HG03521 (cell line): ENCODE measurements at regions not wholly inside any gene's neighbourhood (a gene's known extent, or its start where the extent isn't known, plus 50 kb on each side); places are given as distances from the start of the nearest gene placed in this dataset.

Experiments used
- ATAC-seq: cut with Tn5 transposase; IDR thresholded peaks from one replicate; pipeline ENCODE4 v1.9.1; 2021; ENCODE audit warnings: mild to moderate bottlenecking, moderate library complexity; ENCODE audit not compliant: unreplicated experiment

DNA sequence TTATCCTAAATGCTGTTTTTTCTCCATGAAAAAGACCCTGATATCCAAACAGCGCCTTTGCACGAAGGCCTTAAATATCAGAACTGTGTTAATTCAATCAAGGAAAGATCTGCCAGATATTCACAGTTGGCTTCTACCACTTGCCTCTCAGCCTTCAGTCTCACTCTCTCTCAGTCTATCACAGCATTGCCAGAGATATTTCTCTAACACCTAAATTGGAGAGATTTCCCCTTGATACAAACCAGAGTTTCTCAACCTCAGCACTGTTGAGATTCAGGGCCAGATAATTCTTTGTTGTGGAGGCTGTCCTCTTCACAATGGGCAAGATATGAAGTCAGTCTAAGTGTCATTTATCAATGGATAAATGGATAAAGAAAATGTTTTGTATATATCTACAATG, 454.1 kb upstream of the MAF start:
- no peak for ATAC-seq

DNA sequence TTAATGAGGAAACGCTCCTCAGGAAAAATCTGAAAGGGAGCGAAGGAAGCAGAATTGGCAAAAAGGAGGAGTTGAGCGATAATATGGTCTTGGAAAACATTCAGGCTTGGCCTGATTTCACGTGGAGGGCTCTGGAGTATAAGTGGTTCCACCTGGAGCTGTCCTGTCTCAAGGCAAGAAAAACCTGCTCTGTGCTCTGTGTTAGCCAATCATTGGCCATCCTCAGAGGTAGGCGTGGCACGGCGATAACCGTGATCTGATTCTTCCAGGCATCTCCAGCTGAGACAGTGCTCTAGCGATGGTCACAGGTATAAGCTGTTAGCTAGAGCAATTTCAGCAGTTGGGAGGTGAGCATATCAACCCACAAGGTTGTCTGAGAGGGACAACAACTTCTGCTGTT, 450.5 kb upstream of the MAF start:
- no peak for ATAC-seq

DNA sequence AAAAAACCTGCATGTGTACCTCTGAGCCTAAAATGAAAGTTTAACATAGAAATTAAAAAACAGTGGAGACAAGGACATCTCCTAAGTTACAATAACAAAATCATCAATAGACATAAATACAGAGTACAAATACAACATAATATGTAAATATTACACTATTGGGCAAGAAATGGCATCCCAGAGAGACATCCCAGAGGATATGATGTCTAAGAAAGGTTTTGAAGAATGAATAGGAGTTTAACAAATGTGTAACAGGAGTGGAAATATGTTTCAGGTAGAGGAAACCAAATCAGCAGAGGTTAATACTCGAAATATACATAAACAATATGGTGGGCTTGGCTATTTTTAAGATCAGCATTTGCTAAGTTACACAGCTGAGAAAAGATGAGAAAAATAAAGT, 447.7 kb upstream of the MAF start:
- ATAC-seq = no peak

- ATAC-seq = no peak
These were observed 447.3 kb upstream of the MAF start for GRCh38 chr16:80047842-80048241.

- no peak for ATAC-seq
These were observed 446.3 kb upstream of the MAF start for GRCh38 chr16:80046848-80047247.

DNA sequence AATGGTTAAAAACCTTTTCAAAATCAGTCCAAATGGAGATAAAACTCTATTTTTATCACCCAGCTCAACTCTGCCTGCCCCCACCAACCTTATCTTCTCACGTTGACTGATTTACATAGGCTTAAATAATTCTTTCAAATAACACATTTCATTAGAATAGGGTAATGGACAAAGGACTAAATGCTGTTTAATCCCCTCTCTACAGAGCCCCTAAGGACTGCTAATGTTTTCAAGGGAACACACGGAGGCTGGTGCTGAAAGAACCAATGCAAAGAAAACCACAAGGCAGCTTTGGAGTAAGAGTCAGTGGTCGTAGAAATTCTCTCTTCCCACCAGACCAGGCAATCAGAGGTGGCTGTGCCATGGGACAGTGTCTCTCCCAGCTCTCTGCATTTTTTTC, 445.7 kb upstream of the MAF start:
- no peak for ATAC-seq

- no peak for ATAC-seq
These were observed 445.3 kb upstream of the MAF start for GRCh38 chr16:80045861-80046260.

GRCh38 chr16:80041410-80041809, 440.9 kb upstream of the MAF start:
- no peak for ATAC-seq

- no peak for ATAC-seq
These were observed 440.3 kb upstream of the MAF start for GRCh38 chr16:80040814-80041213.

DNA sequence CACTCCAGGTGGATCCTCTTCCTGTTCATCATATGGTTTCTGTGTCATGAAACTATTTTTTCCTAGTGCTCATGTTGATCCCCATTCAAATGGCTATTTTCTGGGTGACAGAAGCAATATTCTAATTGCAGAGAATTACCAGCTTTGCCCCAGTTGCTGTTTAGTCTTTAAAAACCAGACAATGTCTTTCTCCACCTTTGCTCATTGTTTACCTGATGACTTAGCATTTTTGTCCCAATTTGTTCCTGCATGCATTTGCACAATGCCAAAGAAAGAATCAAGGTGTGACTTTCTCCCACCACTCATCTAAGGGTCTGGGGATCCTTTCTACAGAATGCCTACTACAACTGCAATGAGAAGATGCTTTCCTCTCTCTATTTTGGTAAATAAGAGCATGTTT, 439.9 kb upstream of the MAF start:
- ATAC-seq = no peak

DNA sequence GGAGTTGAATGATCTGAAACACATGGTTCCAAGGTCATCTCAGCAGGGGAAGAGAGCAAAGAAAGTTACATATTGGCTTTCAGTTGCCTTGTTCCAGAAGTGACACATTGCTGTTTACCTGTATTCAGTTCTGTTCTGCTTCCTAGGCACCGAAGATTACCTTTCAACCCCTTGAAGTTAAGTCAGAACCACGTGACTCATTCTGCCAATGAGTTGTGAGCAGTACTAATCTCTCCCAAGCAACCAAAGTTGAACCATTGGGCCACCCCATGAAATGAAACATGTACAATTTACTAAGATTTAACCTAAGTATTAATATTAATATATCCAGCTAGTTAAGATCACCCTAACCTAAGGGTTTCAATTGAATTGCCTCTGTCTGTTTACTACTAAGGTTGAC, 439.2 kb upstream of the MAF start:
- no peak for ATAC-seq

DNA sequence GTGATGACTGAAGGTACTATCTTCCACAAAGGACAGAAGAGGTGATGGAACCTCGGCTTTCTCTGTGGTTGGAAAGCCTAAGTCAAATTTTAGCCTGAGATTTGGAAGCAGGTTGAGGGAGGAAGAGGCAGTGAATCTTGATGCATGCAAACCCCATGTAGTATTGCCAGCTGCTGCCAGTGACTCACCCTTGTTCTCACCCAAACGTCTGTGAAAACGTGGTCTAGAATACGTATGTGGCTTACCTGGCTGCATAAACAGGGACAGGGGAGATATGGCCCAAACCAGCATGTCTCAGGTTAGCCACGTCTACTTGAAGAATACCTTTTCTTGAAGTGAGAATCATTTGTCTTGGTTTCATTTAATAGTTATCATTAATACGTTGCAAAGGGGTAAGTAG, 438.0 kb upstream of the MAF start:
- no peak for ATAC-seq

DNA sequence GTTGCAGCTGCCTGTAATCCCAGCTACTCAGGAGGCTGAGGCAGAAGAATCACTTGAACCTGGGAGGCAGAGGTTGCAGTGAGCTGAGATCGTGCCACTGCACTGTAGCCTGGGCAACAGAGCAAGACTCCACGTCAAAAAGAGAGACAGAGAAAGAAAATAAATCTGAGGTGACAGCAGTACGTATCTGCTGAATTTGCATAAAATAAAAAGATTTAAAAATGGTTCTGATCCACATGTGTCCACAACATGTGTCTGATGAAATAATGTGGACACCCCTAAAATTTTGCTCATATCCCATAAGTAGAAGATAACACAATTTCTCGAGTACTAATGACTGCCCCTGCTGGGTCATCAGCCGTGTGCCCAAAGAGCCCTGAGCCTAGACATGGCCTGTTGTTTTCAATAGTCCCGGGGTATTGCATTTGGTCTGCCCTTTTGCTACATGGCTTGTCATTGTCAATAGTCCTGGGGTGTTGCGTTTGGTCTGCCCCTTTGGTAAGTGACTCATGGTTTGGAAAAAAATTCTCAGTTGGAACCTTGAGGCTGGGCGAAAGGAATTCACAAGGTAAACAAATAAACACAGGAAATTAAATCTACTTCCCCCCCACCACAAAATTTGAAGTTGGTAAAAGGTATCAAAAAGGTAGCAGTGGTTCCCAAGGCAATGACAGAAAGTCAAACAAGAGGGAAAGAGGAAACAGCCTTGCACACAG, 434.6 kb upstream of the MAF start:
- ATAC-seq = no peak

DNA sequence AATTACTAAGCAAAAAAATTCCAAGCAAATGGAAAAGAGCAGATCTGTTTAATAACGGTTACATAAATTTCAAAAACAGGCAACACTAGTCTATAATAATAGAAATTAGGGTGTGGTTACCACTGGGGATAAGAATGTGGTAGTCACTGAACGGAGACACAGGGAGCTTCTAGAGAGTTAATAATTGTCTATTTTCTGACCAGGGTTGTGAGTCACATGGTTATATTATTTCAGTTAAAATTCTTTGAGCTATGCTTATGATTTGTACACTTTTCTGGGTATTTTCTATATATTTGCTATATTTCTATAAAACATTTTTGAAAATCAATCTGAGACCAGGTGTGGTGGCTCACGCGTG, 433.9 kb upstream of the MAF start:
- ATAC-seq = no peak

GRCh38 chr16:80033783-80034468, 433.4 kb upstream of the MAF start:
- no peak for ATAC-seq

GRCh38 chr16:80029761-80030481, 429.4 kb upstream of the MAF start:
- ATAC-seq = no peak

- no peak for ATAC-seq
These were observed 428.8 kb upstream of the MAF start for GRCh38 chr16:80029381-80029630.

DNA sequence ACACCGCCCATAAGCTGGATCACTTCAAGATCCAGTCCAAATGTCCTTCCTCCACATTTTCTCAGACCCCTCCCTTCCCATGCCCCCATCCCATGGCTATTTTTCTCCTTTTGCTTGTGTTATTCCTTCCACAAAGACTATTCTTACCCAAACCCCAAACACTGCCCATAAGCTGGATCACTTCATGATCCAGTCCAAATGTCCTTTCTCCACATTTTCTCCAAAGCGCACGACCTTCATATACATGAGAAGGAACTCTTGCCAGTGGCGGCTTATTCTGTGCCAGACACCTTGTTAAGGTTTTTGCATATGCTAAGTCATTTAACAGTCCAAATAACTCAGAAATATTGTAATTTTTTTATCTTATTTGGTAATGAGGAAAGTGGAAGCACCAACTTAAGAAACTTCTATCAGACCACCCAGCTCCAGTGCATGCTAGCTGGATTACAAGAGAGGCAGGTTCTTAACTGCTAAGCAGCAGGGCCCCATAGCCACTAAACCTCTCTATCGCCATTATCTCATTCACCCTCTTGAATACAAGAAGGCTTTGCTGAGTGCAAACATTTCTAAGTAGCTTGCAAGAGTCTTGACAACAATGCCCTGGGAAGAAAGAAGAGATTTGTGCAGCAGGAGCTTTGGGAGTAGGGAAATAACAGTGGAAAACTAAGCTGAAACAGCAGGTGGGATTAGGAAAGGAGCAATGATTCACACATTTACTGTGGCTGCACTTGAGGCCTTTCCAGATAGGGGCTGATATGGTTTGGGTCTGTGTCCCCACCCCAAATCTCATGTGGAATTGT, 428.2 kb upstream of the MAF start:
- ATAC-seq = no peak

DNA sequence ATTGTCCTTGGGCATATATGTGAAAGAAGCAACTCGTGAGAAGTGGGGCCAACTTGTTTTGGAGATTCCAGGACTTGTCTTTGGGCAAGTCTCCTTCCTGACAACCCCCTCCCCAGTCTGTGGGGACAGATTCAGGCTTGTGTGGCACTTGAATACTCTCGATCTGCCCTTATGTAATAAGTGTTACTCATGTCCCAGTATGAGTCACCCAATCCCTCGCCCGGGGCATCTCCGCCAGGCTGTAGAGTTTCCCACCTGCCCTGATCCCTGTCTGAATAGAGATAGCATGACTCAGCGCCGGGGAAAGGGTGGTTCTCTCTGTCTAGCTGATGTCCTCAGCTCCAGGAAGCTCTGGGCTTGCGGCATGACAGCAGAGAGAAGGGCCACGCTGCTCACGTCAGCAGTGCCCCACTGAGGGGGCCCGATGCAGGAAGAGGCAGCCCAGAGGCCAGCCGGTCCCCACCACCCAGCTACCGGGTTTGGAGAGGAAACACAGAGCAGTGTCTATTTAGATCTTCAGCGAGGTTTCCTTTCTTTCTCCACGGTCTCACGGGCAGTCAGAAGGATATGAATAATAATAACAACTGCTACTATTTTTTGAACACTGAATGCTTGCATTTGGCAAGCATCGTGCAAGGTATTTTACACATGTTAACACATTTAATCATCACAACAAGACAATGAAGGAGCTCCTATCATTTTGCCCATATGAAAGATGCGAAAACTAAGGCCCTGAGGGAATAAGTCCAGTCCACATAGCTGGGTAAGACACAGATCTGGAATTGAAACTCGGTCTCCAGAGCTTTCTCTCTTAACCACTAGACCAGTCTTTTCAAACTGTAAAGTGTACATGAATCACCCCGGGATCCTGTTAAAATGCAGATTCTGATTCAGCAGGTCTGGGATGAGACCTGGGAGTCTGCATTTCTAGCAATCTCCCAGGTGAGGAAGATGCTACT, 426.7 kb upstream of the MAF start:
- no peak for ATAC-seq

- ATAC-seq = no peak
These were observed 424.7 kb upstream of the MAF start for GRCh38 chr16:80025236-80025635.

- no peak for ATAC-seq
These were observed 423.9 kb upstream of the MAF start for GRCh38 chr16:80024443-80024842.
